Epidermal melanocyte (primary cell): ENCODE measurements at regions not wholly inside any gene's neighbourhood (a gene's known extent, or its start where the extent isn't known, plus 50 kb on each side); places are given as distances from the start of the nearest gene placed in this dataset.

Source experiments
- DNase-seq: peaks from one replicate; pipeline ENCODE4 v3.0.0; 2011; ENCODE audit warnings: low spot score; ENCODE audit not compliant: insufficient read length

GRCh38 chr7:17516771-17517170 is 218.3 kb downstream of the AHR start:
- DNase-seq = no peak

GRCh38 chr7:17520941-17521340 is 222.5 kb downstream of the AHR start:
- DNase-seq = no peak

- no peak for DNase-seq
Observed at GRCh38 chr7:17521437-17521836, 223.0 kb downstream of the AHR start.

- DNase-seq = no peak
Observed at GRCh38 chr7:17523813-17524739, 225.6 kb downstream of the AHR start.

- no peak for DNase-seq
Observed at GRCh38 chr7:17524746-17525145, 226.3 kb downstream of the AHR start.

GRCh38 chr7:17526621-17527020 is 228.2 kb downstream of the AHR start:
- DNase-seq = no peak

GRCh38 chr7:17528636-17529035 is 230.2 kb downstream of the AHR start:
- no peak for DNase-seq

- DNase-seq = no peak
Observed at GRCh38 chr7:17530244-17530643, 231.8 kb downstream of the AHR start.

GRCh38 chr7:17530741-17531421 is 232.4 kb downstream of the AHR start:
- DNase-seq = no peak

GRCh38 chr7:17532861-17533404 is 234.5 kb downstream of the AHR start:
- no peak for DNase-seq

GRCh38 chr7:17534348-17534747 is 235.9 kb downstream of the AHR start:
- no peak for DNase-seq

GRCh38 chr7:17535776-17536175 is 237.3 kb downstream of the AHR start:
- DNase-seq = no peak

- no peak for DNase-seq
Observed at GRCh38 chr7:17544401-17544800, 245.9 kb downstream of the AHR start.

GRCh38 chr7:17545348-17545747 is 246.9 kb downstream of the AHR start:
- no peak for DNase-seq

GRCh38 chr7:17546189-17546588 is 247.7 kb downstream of the AHR start:
- DNase-seq = no peak

- DNase-seq = no peak
Observed at GRCh38 chr7:17546592-17546991, 248.1 kb downstream of the AHR start.

GRCh38 chr7:17548014-17548653 is 249.7 kb downstream of the AHR start:
- no peak for DNase-seq

GRCh38 chr7:17549406-17549805 is 251.0 kb downstream of the AHR start:
- no peak for DNase-seq

GRCh38 chr7:17552373-17552772 is 253.9 kb downstream of the AHR start:
- DNase-seq = no peak

- no peak for DNase-seq
Observed at GRCh38 chr7:17552952-17553351, 254.5 kb downstream of the AHR start.

- DNase-seq = no peak
Observed at GRCh38 chr7:17554341-17555015, 256.0 kb downstream of the AHR start.
